Nephron (organoid): ENCODE measurements at regions not wholly inside any gene's neighbourhood (a gene's known extent, or its start where the extent isn't known, plus 50 kb on each side); places are given as distances from the start of the nearest gene placed in this dataset.

Experiments used
- H3K27ac Mint-ChIP-seq, 3 experiments: 2 replicates each; pipeline ENCODE4 v1.8.0; 2020; ENCODE audit warnings: mixed read lengths in 3 of 3, mild to moderate bottlenecking in 2 of 3, moderate library complexity in 1 of 3
- H3K27me3 Mint-ChIP-seq: 2 replicates; pipeline ENCODE4 v1.8.0; 2021; ENCODE audit warnings: low read depth, mild to moderate bottlenecking, moderate library complexity, mixed read lengths
- H3K36me3 Mint-ChIP-seq: 2 replicates; pipeline ENCODE4 v1.8.0; 2020; ENCODE audit warnings: low read depth, mixed read lengths
- H3K4me1 Mint-ChIP-seq: 2 replicates; pipeline ENCODE4 v1.8.0; 2020; ENCODE audit warnings: mixed read lengths
- H3K4me3 Mint-ChIP-seq, 3 experiments: 2 replicates each; pipeline ENCODE4 v1.8.0; 2020; ENCODE audit warnings: mild to moderate bottlenecking in 3 of 3, mixed read lengths in 3 of 3, moderate library complexity in 2 of 3
- H3K9me3 Mint-ChIP-seq: 2 replicates; pipeline ENCODE4 v1.8.0; 2020; ENCODE audit warnings: mixed read lengths
- CTCF ChIP-seq, 3 experiments: fragments of 200-600 bp; sonication (generic); IDR thresholded peaks; one replicate each; pipeline ENCODE4 v1.5.0; 2021; ENCODE audit warnings: antibody characterized with exemption in 3 of 3; ENCODE audit not compliant: unreplicated experiment in 3 of 3

- H3K27ac Mint-ChIP-seq: no peak overlapping the region
- H3K36me3 Mint-ChIP-seq: no peaks in the 10 kb centered on the region
- H3K27me3 Mint-ChIP-seq: peaks cover 16% of the 10 kb centered on the region
- no peak overlapping the region for H3K4me3 Mint-ChIP-seq
- no peak for TF ChIP-seq CTCF (IDR thresholded peaks at IDR 0.05; ENCODE audit: unreplicated experiment in 3 of 3)
- H3K9me3 Mint-ChIP-seq: no peaks in the 10 kb centered on the region
- peaks cover 5% of the 10 kb centered on the region for H3K4me1 Mint-ChIP-seq
Measured at GRCh38 chr13:111963031-111963430, 103.9 kb upstream of the SOX1 start.

- no peak overlapping the region for H3K27ac Mint-ChIP-seq
- peaks cover 5% of the 10 kb centered on the region for H3K4me1 Mint-ChIP-seq
- no peaks in the 10 kb centered on the region for H3K9me3 Mint-ChIP-seq
- peaks cover 26% of the 10 kb centered on the region for H3K27me3 Mint-ChIP-seq
- TF ChIP-seq CTCF (IDR thresholded peaks at IDR 0.05; ENCODE audit: unreplicated experiment in 3 of 3): no peak
- H3K36me3 Mint-ChIP-seq: no peaks in the 10 kb centered on the region
- no peak overlapping the region for H3K4me3 Mint-ChIP-seq
Measured at GRCh38 chr13:111964411-111965035, 102.4 kb upstream of the SOX1 start.

GRCh38 chr13:111965466-111966214 lies 101.3 kb upstream of the SOX1 start:
- Mint-ChIP-seq H3K36me3 (no peaks in the 10 kb centered on the region), H3K4me3 (no peak overlapping the region), H3K9me3 (no peaks in the 10 kb centered on the region), H3K27me3 (peaks cover 37% of the 10 kb centered on the region), H3K27ac (no peak overlapping the region), H3K4me1 (peaks cover 5% of the 10 kb centered on the region)
- TF ChIP-seq CTCF (IDR thresholded peaks at IDR 0.05; ENCODE audit: unreplicated experiment in 3 of 3): no peak

GRCh38 chr13:111966933-111967332 lies 100.0 kb upstream of the SOX1 start:
- Mint-ChIP-seq H3K9me3 (no peaks in the 10 kb centered on the region), H3K36me3 (no peaks in the 10 kb centered on the region), H3K27ac (no peak overlapping the region), H3K4me3 (no peak overlapping the region), H3K4me1 (peaks cover 14% of the 10 kb centered on the region), H3K27me3 (peaks cover 50% of the 10 kb centered on the region)
- TF ChIP-seq CTCF (IDR thresholded peaks at IDR 0.05; ENCODE audit: unreplicated experiment in 3 of 3): no peak

GRCh38 chr13:111967572-111968201 lies 99.3 kb upstream of the SOX1 start:
- no peak overlapping the region for H3K4me3 Mint-ChIP-seq
- no peak for TF ChIP-seq CTCF (IDR thresholded peaks at IDR 0.05; ENCODE audit: unreplicated experiment in 3 of 3)
- peaks cover 22% of the 10 kb centered on the region for H3K4me1 Mint-ChIP-seq
- H3K27me3 Mint-ChIP-seq: peaks cover 57% of the 10 kb centered on the region
- H3K36me3 Mint-ChIP-seq: no peaks in the 10 kb centered on the region
- no peak overlapping the region for H3K27ac Mint-ChIP-seq
- no peaks in the 10 kb centered on the region for H3K9me3 Mint-ChIP-seq
